Activated CD4-positive, alpha-beta T cell treated with anti-CD3 and anti-CD28 coated beads, Interleukin-2, Interleukin-6, amounts not matched to agents 100 ng/mL and 50 ng/mL, durations not matched to agents 16 hours and 8 hours (primary cell): ENCODE measurements at regions not wholly inside any gene's neighbourhood (a gene's known extent, or its start where the extent isn't known, plus 50 kb on each side); places are given as distances from the start of the nearest gene placed in this dataset.
"Not testable (repeated sequence)": the region's sequence is repeated elsewhere in the genome, so short reads cannot be mapped to it uniquely, and the experiment has no call there.

Experiments
- DNase-seq: peaks from one replicate; pipeline ENCODE4 v3.0.0-alpha.2; 2020

- no peak for DNase-seq
Measured at GRCh38 chr1:14420686-14421085, 177.8 kb upstream of the KAZN start.

DNA sequence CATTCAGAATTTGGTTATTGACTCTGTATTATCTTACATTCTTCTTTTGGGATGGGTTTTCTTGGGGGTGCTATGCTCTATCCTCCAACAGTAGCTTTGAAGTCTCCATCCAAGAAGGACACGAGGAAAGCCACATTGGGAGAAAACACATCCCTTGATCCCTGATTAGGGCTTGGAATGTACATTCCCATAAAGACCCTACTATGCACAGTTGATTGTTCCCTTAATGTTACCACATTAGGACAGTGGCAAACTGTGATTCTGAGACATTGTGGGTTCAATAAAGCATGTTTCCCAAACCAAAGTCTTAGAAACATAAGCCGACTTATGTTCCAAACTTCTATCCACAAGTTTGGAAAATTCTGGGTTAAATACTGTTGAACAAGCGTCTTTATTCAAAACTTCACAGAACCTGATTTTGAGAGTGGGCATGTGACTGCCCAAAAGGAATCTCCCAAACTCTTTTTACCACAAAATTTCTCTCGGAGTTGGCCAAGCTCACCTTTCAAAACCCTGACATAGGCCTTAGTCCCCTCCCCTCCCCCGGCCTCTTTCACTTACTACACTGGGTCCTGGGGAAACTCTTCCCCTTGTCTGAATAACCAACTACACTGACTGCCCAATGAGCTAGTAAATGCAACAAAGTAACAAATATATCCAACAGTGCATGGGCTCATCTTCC, 177.0 kb upstream of the KAZN start:
- no peak for DNase-seq

DNA sequence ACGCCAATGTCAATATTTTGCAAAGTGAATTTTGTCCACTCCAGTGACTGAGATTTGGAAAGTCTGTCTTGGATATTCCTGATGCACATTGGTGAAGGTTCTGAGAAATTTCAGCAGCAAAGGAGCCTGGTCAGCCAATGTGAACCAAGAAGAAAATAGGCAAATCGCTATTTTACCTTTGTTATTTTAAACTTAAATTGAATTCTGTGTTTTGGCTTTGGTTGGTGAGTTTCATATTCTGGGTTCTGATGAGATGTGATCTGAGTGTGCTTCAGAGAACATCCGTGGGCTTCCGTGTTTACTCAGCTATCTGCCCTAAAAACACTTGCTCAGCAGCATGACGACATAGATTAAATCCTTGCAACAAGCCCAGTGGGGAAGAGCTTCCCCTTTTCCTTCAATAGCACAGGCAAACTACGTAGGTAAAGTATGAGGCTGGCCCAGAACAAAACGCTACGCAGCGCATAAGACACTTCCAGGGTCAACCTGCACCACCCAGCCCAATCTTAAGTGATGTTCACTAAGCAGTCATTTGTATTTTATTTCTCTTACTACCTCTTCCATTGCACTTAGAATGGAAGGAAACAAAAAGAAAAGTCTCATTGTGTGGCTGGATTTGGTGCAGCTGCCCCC, 176.4 kb upstream of the KAZN start:
- DNase-seq: no peak

- no peak for DNase-seq
Measured at GRCh38 chr1:14424325-14425002, 174.0 kb upstream of the KAZN start.

- DNase-seq: no peak
Measured at GRCh38 chr1:14426854-14427253, 171.6 kb upstream of the KAZN start.

DNA sequence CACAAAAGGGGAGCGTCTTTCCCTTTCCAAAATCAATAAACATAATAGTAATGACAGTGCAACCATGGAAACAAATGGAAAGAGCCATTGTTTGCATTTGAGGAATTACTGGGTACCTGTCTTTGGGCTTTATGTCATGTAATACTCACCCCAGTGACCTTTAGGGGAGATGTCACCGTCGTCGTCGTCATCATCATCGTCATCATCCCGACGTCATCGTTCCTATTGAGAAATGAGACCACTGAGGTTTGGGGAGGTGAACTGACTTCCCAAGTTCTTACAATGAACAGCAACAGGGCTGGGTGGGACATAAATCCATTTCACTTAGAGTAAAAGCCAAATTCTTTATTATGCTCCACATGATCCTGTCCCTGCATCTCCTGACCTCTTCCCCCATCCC, 168.9 kb upstream of the KAZN start:
- no peak for DNase-seq

- DNase-seq: not testable (repeated sequence)
Measured at GRCh38 chr1:14432728-14433127, 165.8 kb upstream of the KAZN start.

DNA sequence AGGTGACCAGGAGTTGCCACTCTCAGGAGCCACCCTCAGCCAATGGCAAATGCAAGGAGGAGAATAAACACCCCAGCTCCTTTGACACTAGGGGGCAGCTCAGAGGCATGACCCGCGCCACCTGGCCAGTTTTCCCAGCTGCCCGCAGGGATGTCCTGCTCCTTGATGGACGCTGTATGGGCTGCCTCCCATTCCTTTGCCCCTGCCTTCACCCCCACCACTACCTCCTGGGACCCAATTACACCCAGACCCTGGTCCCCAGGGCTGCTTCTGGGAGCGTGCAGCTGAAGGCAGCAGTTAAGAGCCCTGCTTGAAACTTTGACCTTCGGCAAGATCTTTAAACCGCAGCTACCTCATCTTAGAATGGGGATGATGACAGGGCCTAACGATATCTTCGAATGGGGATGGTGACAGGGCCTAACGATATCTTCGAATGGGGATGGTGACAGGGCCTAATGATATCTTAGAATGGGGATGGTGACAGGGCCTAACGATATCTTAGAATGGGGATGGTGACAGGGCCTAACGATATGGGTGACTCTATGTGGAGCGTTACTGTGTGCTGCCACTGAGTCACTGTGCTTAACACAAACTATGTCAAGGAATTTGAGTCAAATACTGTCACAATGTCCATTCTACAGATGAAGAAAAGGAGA, 163.0 kb upstream of the KAZN start:
- DNase-seq: no peak

- DNase-seq: no peak
Measured at GRCh38 chr1:14437417-14437918, 161.0 kb upstream of the KAZN start.

- DNase-seq: no peak
Measured at GRCh38 chr1:14438127-14438769, 160.2 kb upstream of the KAZN start.

DNA sequence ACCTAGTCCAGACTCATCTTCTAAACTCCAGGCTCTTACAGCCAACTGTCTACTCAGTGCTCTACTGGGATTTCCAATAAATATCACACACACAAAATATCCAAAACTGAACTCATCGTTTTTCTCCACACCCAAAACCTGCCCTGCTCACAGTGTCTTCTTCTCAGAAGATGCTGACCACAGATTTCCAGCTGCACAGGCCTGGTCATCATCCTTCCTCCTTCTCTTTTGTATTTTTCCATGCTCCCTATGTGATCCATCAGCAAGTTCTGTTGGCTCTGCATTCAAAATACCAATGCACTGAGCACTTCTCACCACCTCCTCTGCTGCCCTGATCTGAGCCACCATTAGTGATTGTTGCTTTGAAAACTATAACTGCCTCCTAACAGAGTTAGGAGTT, 159.5 kb upstream of the KAZN start:
- no peak for DNase-seq

DNA sequence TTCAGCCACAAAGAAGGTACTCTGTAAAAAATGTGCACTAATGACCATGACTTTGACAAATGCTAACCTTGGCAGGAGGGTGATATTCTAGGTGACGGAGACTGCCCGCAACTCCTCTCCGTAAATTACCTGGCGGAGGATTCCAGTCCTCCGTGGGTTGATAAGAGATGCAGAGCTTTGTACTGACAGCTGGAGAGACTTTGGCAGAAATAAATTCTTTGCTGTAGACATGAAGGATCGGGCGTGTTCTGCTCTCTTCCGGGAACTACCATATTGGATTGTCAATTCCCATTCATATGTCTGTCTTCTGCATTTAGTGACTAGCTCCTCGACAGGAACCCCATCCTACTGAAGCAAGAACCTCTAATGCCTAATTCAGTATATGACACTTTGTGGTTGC, 158.3 kb upstream of the KAZN start:
- DNase-seq: no peak

GRCh38 chr1:14440731-14441130, 157.8 kb upstream of the KAZN start:
- DNase-seq: no peak

- DNase-seq: no peak
Measured at GRCh38 chr1:14441302-14441741, 157.2 kb upstream of the KAZN start.

DNA sequence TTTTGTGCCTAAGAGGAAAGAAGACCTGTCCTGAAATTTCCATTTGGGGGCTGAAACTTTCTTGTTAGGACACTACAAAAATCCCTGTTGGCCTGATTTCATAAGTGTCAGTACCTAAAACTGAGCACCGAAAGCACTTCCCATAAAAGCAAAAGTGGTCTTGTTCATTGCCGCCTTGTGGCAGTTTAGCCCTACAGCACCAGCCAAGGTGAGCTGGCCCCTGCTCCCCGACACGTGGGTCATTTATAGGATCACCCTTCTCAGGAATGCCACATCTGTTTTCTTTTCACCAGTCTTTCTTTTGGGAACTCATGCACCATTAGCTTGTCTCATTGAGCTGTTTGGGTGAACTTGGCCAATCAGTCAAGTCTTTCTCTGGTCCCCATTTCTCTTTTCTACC, 155.8 kb upstream of the KAZN start:
- DNase-seq: no peak

DNA sequence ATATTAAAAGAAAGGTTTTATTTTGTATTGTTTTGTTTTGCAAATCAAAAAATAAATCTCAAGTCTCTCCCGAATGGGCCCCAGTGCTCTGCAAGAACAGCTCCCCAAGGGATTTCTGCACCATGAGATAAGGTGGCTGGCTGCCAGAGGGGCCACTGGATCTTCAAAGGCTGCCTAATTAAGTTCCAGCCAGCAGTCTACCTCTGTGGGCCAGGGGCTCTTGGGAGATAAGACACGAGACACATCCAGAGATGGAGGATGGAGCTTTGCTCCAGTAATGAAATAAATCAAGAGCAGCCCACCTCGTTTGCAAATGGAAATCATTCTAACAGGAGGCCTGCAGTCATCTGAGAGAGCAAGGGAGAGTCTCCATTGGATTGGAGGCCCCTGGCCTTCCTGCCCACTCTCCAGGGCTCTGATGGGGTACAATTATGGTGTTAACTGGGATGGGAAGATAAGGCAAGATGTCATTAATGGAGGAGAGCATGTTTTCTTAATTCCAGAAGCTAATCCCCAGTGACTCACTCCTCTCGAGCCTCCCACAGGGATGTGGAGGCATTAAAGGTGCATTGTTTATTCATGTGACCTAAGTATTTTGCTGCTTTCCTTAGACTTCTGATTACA, 155.2 kb upstream of the KAZN start:
- DNase-seq: no peak

- DNase-seq: no peak
Measured at GRCh38 chr1:14451217-14451616, 147.3 kb upstream of the KAZN start.

- no peak for DNase-seq
Measured at GRCh38 chr1:14452551-14452950, 145.9 kb upstream of the KAZN start.

DNA sequence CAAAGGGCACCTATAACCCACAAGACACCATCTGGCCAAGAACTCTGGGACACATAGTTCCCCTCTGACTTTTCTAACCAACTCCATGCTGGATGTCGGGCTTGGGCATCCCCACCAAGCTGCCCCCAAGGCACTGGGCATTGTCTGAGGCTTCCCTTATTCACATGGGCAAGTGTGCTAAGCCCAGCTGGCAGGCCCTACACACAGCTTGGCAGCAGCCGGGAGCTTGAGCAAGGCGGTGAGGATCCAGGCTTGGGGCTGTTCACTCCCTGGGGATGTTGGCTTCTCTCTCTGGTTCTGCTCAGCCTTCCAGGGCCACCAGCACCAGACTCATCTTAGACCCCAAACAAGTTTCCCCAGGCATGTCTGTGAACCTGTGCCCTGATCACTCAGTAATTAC, 138.3 kb upstream of the KAZN start:
- DNase-seq: no peak

GRCh38 chr1:14462851-14463250, 135.6 kb upstream of the KAZN start:
- no peak for DNase-seq

DNA sequence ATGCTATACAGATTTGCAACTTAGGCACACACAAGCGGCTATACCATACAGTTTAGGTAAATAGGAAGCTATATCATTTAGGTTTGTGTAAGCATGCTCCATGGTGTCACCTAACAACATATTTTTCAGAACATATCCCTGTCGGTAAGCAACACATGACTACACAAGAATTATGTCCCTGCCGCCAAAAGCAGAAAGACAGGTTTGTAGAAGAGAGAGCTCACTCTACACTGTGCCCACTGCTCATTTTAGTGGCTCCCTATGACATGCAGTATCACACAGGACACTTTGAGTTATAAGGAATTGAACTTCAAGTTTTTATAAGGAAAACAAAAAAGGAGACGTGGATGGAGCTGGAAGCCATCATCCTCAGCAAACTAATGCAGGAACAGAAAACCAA, 132.5 kb upstream of the KAZN start:
- DNase-seq: no peak

DNA sequence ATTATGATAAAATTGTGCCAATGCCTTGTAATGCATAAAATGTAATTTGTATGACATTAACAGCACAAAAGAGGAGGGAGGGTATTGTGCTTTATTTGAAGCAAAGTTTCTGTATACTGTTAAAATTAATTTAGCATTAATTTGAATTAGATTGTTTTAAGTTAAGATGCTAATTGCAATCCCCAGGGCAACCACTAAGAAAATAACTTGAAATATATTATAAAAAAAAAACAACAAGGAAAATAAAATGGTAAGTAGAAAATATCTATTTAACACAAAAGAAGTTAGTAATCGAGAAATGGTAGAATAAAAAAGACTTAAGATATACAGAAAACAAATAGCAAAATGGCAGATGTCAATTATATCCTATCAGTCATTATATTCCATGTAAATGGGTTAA, 131.4 kb upstream of the KAZN start:
- no peak for DNase-seq

- DNase-seq: no peak
Measured at GRCh38 chr1:14468751-14469150, 129.7 kb upstream of the KAZN start.
